GM21825 (cell line): ENCODE measurements at regions not wholly inside any gene's neighbourhood (a gene's known extent, or its start where the extent isn't known, plus 50 kb on each side); places are given as distances from the start of the nearest gene placed in this dataset.
"Not testable (repeated sequence)": the region's sequence is repeated elsewhere in the genome, so short reads cannot be mapped to it uniquely, and the experiment has no call there.

Experiments used
- ATAC-seq: cut with Tn5 transposase; IDR thresholded peaks from one replicate; pipeline ENCODE4 v1.9.1; 2021; ENCODE audit warnings: mild to moderate bottlenecking, moderate library complexity; ENCODE audit not compliant: unreplicated experiment

- no peak for ATAC-seq
These were observed 81.4 kb downstream of the ALOX5AP start for GRCh38 chr13:30816736-30817135.

- ATAC-seq = no peak
These were observed 83.1 kb downstream of the ALOX5AP start for GRCh38 chr13:30818323-30818960.

DNA sequence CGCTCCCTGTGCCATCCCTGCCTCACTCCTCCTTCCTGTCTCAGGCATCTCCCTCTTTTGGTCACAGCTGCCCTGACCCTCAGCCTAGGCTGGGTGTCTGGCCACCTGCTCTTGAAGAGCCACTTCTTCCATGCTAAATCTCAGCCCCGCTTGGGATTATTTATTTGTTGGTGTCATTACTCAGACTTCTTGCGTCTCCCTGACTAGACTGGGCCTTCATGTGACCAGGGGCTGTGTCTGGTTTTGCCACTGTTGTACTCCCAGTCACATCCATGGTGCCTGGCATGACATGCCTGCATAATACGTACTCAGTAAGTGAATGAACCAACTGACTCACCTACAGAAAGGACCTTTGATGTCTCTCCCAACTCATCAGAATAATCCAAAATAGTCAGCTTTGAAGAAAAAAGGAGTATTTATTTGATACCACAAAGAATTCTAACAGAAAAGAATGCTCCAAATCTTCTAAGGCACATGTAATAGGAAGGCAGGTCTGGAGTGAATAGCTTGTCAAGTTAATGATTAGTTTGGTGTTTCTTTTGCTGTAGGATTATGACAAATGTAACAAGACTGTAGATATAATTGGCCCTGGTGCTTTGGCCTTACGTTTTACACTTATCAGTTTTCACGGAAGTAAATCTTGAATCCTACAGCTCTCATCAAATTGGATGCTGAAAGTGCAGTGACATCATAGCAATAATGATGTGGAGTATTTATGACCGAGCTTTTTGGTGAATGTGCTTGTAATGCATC lies 84.0 kb downstream of the ALOX5AP start:
- no peak for ATAC-seq

- ATAC-seq = no peak
These were observed 84.7 kb upstream of the MEDAG start for GRCh38 chr13:30821421-30821820.

GRCh38 chr13:30824651-30825050 lies 81.4 kb upstream of the MEDAG start:
- ATAC-seq = no peak

DNA sequence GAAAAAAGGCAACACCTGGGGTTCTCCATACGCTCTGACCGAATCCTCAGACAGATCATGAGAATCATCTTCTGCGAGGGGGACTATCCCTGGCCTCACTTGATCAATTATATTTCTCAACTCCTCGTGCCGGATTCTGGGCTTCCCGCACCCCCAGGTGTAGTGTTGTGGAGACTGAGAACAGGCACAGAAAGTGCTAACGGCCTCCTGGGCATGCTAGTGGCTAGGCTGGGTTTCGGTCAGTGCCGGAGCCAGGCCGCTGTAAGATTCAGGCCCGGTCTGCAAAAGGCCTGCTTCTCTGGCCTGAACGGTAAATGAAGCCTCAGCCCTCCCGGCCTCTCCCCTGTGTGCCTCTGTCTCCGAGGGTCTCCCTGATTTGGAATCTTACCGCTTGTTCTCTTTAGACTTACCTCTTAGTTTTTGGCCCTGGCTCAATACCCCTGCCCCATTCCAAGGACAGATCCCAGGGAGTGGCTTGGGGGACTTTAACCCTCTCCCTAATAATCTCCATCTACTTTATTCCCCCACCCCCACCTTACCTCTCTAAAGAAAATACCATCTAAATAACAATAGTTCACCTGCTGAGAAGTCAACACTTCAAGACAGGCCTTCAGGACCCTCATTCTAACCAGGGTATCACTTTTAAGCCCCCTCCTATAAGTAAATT lies 79.0 kb upstream of the MEDAG start:
- ATAC-seq = no peak

DNA sequence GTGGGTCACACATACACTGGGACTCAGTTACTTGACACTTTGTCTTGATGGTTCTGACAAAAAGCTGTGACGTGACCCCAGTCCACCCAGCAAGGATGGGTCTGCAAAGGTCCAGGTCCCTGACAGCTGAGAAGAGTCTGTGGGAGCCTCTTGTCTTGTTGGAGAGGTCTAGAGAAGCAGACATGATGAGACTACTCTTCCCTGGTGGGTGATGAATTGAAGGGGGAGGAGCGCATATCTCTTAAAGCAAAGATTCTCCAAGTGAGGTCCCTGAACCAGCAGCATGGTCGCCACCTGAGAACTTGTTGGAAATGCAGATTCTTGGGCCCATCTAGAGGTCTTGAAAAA lies 78.5 kb upstream of the MEDAG start:
- ATAC-seq = no peak

DNA sequence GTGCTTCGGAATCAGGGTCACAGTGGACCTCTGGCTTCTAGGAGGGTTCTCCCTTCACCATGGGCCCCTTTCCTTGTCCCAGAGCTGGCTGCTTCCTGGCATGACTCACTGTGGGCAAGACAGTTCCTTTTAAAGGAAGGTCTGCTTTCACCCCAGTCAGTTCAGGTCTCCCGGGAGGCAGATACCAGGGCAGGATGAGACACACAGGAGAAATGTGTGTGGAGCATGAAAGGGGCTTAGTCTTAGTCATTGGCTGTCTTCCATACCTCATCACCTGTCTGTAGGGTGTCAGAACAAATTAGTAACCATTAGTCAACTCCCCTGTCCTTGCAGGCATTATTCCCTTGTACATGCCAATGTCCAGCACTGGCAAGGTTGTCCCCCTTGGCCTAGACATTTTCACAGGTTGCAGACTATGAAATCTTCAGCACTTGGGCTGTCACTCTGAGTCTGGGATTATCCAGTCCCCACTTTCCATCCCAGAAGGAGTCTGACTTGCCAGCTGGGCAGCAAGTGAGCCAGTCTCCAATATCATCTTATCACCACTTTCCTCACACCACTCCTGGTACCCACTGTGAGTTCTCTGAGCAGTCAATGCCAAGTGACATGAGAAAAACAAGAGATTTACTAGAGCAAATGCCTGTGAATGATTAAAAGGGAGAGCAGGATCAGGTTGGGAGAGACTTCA lies 76.8 kb upstream of the MEDAG start:
- no peak for ATAC-seq

GRCh38 chr13:30829833-30830637 lies 76.0 kb upstream of the MEDAG start:
- ATAC-seq = no peak

- ATAC-seq = no peak
These were observed 75.5 kb upstream of the MEDAG start for GRCh38 chr13:30830638-30830965.

DNA sequence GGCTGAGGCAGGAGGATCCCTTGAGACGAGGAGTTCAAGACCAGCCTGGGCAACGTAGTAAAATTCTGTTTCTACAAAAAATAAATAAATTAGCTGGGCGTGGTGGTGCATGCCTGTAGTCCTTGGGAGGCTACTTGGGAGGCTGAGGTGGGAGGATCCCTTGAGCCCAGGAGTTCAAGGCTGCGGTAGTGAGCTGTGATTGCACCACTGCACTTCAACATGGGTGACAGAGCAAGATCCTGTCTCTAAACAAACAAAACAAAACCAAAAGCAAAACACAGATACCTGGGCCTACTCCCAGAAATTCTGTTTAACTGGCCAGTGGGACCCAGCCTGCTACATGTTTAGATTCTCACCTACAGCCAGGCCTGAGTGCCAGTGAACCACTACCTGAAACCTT lies 74.6 kb upstream of the MEDAG start:
- no peak for ATAC-seq

- ATAC-seq = no peak
These were observed 73.7 kb upstream of the MEDAG start for GRCh38 chr13:30832377-30832776.

DNA sequence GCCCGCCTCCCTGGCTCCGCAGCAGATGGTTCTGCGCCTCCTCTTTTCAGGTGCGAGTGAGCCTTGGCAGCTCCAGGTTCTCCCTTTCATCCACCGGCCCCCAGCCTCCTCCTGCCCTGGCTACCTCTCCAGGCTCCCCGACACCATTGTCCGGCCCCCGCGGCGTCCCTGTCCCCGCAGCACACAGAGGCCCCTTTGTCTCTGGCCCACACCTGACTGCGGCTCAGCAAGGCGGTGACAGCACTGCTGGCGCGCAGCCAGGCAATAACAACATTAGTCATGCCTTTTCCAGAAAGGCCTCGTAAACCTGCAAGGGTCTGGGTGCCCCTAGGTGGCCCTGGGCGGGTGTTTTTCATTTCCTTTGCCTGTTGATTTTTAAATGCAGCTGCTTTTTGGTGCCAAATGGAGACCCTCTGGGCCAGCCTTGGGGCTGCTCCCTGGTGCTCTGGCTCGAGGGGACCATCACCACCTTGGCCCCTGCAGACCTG lies 73.2 kb upstream of the MEDAG start:
- no peak for ATAC-seq

DNA sequence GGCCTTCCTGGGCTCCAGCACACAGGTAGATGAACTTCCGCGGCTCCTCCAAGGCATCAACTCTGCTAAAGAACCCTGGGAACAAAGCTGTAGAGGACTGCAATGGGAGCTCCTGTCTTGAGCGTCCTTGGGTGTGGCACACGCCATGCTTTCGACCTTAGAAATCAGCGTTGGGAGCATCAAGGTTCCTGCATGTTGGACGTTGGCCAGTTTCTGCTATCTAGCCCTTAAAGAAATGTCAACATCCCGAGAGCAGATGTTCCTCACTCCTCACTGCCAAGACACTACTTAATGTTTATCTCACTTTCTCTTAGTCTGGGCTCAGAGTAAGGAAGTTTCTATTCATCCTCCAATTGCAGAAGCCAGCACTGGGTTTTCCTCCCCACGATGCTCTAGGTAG lies 70.6 kb upstream of the MEDAG start:
- no peak for ATAC-seq

DNA sequence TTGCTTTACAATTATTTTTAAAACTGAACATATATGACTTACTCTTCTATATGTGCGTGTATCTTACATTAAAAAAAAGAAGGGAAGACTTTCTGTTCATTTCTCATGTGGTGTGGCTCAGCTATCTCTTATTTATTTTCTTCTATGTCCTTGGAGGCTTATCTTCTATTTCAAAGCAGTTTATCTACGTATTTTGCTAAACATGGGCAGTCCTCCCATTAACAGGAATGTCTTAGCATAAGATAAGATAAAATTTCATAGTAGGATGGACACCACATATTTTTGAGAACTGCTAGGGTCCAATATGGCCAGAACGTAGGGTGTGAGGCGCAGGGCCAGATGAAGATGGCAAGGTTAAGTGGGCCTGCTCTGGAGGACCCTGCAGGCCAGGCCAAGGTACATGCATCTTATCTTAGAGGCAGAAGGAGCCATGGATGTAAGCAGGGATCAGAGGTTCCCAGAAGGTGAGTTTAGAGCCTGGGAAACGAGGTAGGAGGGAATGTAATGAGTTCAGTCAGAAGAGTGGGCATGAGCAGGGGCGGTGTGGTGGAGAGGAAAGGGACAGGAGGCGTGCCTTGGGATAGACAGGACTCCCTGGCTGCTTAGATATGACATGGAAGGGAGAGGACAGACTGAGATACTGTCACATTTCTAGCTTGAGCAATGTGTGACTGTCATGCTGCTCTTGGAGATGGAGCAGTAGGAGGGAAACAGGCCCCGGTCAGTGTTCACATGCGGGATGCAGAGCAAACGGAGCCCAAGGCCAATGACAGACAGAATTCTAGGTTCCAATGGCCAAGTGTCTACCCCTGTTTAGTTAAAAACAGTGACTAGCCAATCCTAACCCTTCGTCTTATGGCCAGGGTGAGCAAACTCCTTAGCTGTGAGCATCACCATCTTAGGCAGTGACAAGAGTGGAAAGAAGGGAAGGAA lies 68.6 kb upstream of the MEDAG start:
- no peak for ATAC-seq

DNA sequence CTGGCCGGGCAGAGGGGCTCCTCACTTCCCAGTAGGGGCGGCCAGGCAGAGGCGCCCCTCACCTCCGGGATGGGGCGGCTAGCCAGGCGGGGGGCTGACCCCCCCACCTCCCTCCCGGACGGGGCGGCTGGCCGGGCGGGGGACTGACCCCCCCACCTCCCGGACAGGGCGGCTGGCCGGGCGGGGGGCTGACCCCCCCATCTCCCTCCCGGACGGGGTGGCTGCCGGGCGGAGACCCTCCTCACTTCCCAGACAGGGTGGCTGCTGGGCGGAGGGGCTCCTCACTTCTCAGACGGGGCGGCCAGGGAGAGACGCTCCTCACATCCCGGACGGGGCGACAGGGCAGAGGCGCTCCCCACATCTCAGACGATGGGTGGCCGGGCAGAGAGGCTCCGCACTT lies 66.4 kb upstream of the MEDAG start:
- not testable (repeated sequence) for ATAC-seq

GRCh38 chr13:30840515-30840914 lies 65.6 kb upstream of the MEDAG start:
- ATAC-seq = no peak

GRCh38 chr13:30841154-30841553 lies 64.9 kb upstream of the MEDAG start:
- no peak for ATAC-seq

- no peak for ATAC-seq
These were observed 62.5 kb upstream of the MEDAG start for GRCh38 chr13:30843548-30843947.
